Transverse colon (tissue), 4 donors: ENCODE measurements at regions not wholly inside any gene's neighbourhood (a gene's known extent, or its start where the extent isn't known, plus 50 kb on each side); places are given as distances from the start of the nearest gene placed in this dataset.

Source experiments
- DNase-seq: peaks from one replicate; pipeline ENCODE4 v3.0.0-alpha.2; 2019
- H3K27ac ChIP-seq, 4 donors: fragments of 200-600 bp; sonication (generic); 2 replicates each; pipeline ENCODE4 v1.5.1; 2016 to 2018; ENCODE audit warnings: inconsistent platforms in 4 of 4
- H3K27me3 ChIP-seq: fragments of 200-600 bp; sonication (generic); 2 replicates; pipeline ENCODE4 v1.5.1; 2017; ENCODE audit warnings: inconsistent platforms
- H3K36me3 ChIP-seq, 4 donors: fragments of 200-600 bp; sonication (generic); 2 replicates each; pipeline ENCODE4 v1.5.1; 2017 to 2019; ENCODE audit warnings: inconsistent platforms in 4 of 4
- H3K4me1 ChIP-seq, 4 donors: fragments of 200-600 bp; sonication (generic); 2 replicates each; pipeline ENCODE4 v1.5.1; 2017 to 2020; ENCODE audit warnings: inconsistent platforms in 4 of 4
- H3K4me3 ChIP-seq, 4 donors: fragments of 200-600 bp; sonication (generic); 1 replicate in 1 of 4; 2 replicates in 3 of 4; pipeline versions ENCODE4 v1.5.1 to v1.6.1; 2017 to 2019; ENCODE audit warnings: inconsistent platforms in 4 of 4
- H3K9me3 ChIP-seq, 2 donors: fragments of 200-600 bp; sonication (generic); 2 replicates each; pipeline ENCODE4 v1.5.1; 2017 to 2019; ENCODE audit warnings: inconsistent platforms in 2 of 2
- CTCF ChIP-seq, 5 experiments: fragments of 200-600 bp in 3 of 5; fragments of 450-650 bp in 2 of 5; sonication (generic) in 3 of 5; IDR thresholded peaks; 1 replicate in 2 of 5; 2 replicates in 3 of 5; pipeline ENCODE4 v1.5.1; 2016 to 2017; ENCODE audit warnings: antibody characterized with exemption in 5 of 5, inconsistent platforms in 3 of 5, mild to moderate bottlenecking in 2 of 5, moderate library complexity in 1 of 5
- EP300 ChIP-seq: sonication (generic); formaldehyde crosslinking; IDR thresholded peaks from one replicate; pipeline ENCODE4 v1.6.1; 2017; ENCODE audit warnings: antibody characterized with exemption, low read depth
- POLR2A ChIP-seq: fragments of 450-650 bp; IDR thresholded peaks from one replicate; pipeline ENCODE4 v1.6.1; 2016; ENCODE audit warnings: antibody characterized with exemption, mild to moderate bottlenecking, moderate library complexity
- POLR2AphosphoS5 ChIP-seq, 3 donors: sonication (generic); formaldehyde crosslinking; IDR thresholded peaks; one replicate each; pipeline ENCODE4 v1.6.1; 2016; ENCODE audit warnings: antibody characterized with exemption in 3 of 3
- WGBS, 2 donors: methylation state at CpG; one replicate each; pipeline ENCODE4 v1.1.5; 2018; ENCODE audit warnings: low coverage in 1 of 2; 5-methylcytosine and 5-hydroxymethylcytosine counted together
- in situ Hi-C, 4 donors: fragments of 200-750 bp; cut with MboI; loops; one replicate each; pipeline versions ENCODE4 v1.15.0 to v1.15.1; 2017; ENCODE audit warnings: low sequenced_read_pairs in 3 of 4, low pct_ligation_motif_present in 1 of 4, low pct_unique_long_range_greater_than_20kb in 1 of 4
- intact Hi-C: fragments of 100-400 bp; cut with DNase I; formaldehyde crosslinking; loops from one replicate; pipeline ENCODE4 v1.15.1; 2023; ENCODE audit warnings: low total_unique reads

GRCh38 chr12:74890237-74890599 lies 319.4 kb downstream of the KCNC2 start:
- H3K4me1 ChIP-seq = peaks cover 0 to 6% (median 0%) of the 10 kb centered on the region in 4 donors
- 3 to 10% methylated on average over 3 to 4 of the region's 4 CpGs for WGBS, 2 donors
- H3K4me3 ChIP-seq = no peak overlapping the region
- in situ Hi-C loops (no loop called here), intact Hi-C loops (no loop called here)
- no peaks in the 10 kb centered on the region for H3K27me3 ChIP-seq
- H3K9me3 ChIP-seq = no peaks in the 10 kb centered on the region
- no peak overlapping the region for H3K27ac ChIP-seq
- DNase-seq = no peak
- no peak for TF ChIP-seq CTCF (IDR thresholded peaks at IDR 0.05)
- no peak for TF ChIP-seq POLR2AphosphoS5 (IDR thresholded peaks at IDR 0.05)
- TF ChIP-seq EP300 = no peak
- TF ChIP-seq POLR2A = no peak
- H3K36me3 ChIP-seq = no peaks in the 10 kb centered on the region

GRCh38 chr12:74891083-74891668 lies 318.5 kb downstream of the KCNC2 start:
- H3K4me1 ChIP-seq = peaks cover 0 to 6% (median 0%) of the 10 kb centered on the region in 4 donors
- H3K36me3 ChIP-seq = no peaks in the 10 kb centered on the region
- no peak for DNase-seq
- H3K27me3 ChIP-seq = no peaks in the 10 kb centered on the region
- TF ChIP-seq CTCF (IDR thresholded peaks at IDR 0.05) (no peak), POLR2A (no peak), EP300 (no peak), POLR2AphosphoS5 (IDR thresholded peaks at IDR 0.05) (no peak)
- 82 to 85% methylated on average over 1 of the region's 1 CpG for WGBS, 2 donors
- H3K9me3 ChIP-seq = no peaks in the 10 kb centered on the region
- H3K27ac ChIP-seq = no peak overlapping the region
- no peak overlapping the region for H3K4me3 ChIP-seq
- intact Hi-C loops (no loop called here), in situ Hi-C loops (no loop called here)

DNA sequence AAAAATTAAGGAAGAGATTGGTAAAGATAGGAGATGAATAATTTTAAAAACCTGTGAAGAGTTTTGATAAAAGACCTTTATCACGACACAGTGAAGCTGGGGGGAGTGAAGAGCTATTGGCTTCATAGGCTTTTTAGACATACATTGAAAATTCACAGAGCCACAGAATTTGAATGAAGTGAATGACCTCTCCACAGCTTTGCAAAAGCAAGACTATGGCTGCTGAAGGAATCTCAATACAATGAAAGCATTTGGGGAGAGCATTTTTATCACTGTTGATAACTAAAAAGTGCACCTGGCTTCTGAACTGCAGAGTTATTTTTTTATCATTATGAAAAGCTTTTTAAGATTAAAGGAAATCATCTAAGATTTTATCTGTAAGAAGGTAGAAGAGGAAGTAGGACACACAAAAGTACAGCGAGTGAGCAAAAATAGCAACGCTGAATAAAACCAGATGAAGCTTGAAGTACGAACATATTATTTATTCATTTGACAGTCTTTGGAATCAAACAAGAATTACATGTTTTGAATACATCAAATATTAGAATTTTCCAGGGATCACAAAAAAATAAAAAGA lies 317.5 kb downstream of the KCNC2 start:
- Histone ChIP-seq H3K4me3 (no peak overlapping the region), H3K36me3 (no peaks in the 10 kb centered on the region), H3K27ac (no peak overlapping the region), H3K4me1 (peaks cover 0 to 6% (median 0%) of the 10 kb centered on the region in 4 donors), H3K9me3 (no peaks in the 10 kb centered on the region), H3K27me3 (no peaks in the 10 kb centered on the region)
- DNase-seq = no peak
- intact Hi-C loops = no loop called here
- in situ Hi-C loops = no loop called here
- 69 to 75% methylated on average over 3 to 4 of the region's 4 CpGs for WGBS, 2 donors
- TF ChIP-seq POLR2AphosphoS5 (IDR thresholded peaks at IDR 0.05) (no peak), POLR2A (no peak), EP300 (no peak), CTCF (IDR thresholded peaks at IDR 0.05) (no peak)

GRCh38 chr12:74896186-74896585 lies 313.5 kb downstream of the KCNC2 start:
- intact Hi-C loops = no loop called here
- H3K4me1 ChIP-seq = no peaks in the 10 kb centered on the region
- WGBS, 2 donors = 53 to 56% methylated on average over 1 of the region's 1 CpG
- in situ Hi-C loops = no loop called here
- no peaks in the 10 kb centered on the region for H3K36me3 ChIP-seq
- H3K4me3 ChIP-seq = no peak overlapping the region
- no peak overlapping the region for H3K27ac ChIP-seq
- TF ChIP-seq POLR2A = no peak
- no peak for TF ChIP-seq EP300
- TF ChIP-seq CTCF (IDR thresholded peaks at IDR 0.05) = no peak
- TF ChIP-seq POLR2AphosphoS5 (IDR thresholded peaks at IDR 0.05) = no peak
- no peaks in the 10 kb centered on the region for H3K27me3 ChIP-seq
- no peak for DNase-seq
- no peaks in the 10 kb centered on the region for H3K9me3 ChIP-seq
